Fibroblast of villous mesenchyme (primary cell): ENCODE measurements at regions not wholly inside any gene's neighbourhood (a gene's known extent, or its start where the extent isn't known, plus 50 kb on each side); places are given as distances from the start of the nearest gene placed in this dataset.
A peak's percentile ranks its signal among the peaks of the same experiment; 100 is the strongest.

Experiments
- DNase-seq: peaks from one replicate; pipeline ENCODE4 v3.0.0-alpha.2; 2010; ENCODE audit warnings: low read depth
- H3K4me3 ChIP-seq: 2 replicates; pipeline ENCODE4 v1.5.1; 2011; ENCODE audit warnings: low read depth, mild to moderate bottlenecking, low read length
- CTCF ChIP-seq: IDR thresholded peaks from 2 replicates; pipeline ENCODE4 v1.5.1; 2012; ENCODE audit warnings: low read depth, mild to moderate bottlenecking, low read length; ENCODE audit not compliant: insufficient read depth

GRCh38 chr9:118568704-118569103, 800.5 kb downstream of the BRINP1 start:
- no peak for TF ChIP-seq CTCF
- DNase-seq = peak; percentile 19
- no peak overlapping the region for H3K4me3 ChIP-seq

- no peak overlapping the region for H3K4me3 ChIP-seq
- no peak for TF ChIP-seq CTCF
- DNase-seq = peak; percentile 51
These were observed 800.1 kb downstream of the BRINP1 start for GRCh38 chr9:118569148-118569547.

GRCh38 chr9:118570066-118570465, 799.2 kb downstream of the BRINP1 start:
- no peak for TF ChIP-seq CTCF

GRCh38 chr9:118575341-118576070, 793.7 kb downstream of the BRINP1 start:
- H3K4me3 ChIP-seq = no peak overlapping the region
- no peak for TF ChIP-seq CTCF
- DNase-seq = no peak

More at GRCh38 chr9:118570066-118570465, 799.2 kb downstream of the BRINP1 start:
- H3K4me3 ChIP-seq = no peak overlapping the region
- DNase-seq = peak; percentile 22

GRCh38 chr9:118577121-118577520, 792.1 kb downstream of the BRINP1 start:
- peak; percentile 55 for DNase-seq
- no peak overlapping the region for H3K4me3 ChIP-seq
- no peak for TF ChIP-seq CTCF

GRCh38 chr9:118578467-118578866, 790.8 kb downstream of the BRINP1 start:
- peak; percentile 45 for DNase-seq
- TF ChIP-seq CTCF = no peak
- H3K4me3 ChIP-seq = no peak overlapping the region

GRCh38 chr9:118583414-118583813, 785.8 kb downstream of the BRINP1 start:
- DNase-seq = no peak
- H3K4me3 ChIP-seq = no peak overlapping the region

More at GRCh38 chr9:118583414-118583813, 785.8 kb downstream of the BRINP1 start:
- TF ChIP-seq CTCF = no peak
